GM12892 (cell line): ENCODE measurements at regions not wholly inside any gene's neighbourhood (a gene's known extent, or its start where the extent isn't known, plus 50 kb on each side); places are given as distances from the start of the nearest gene placed in this dataset.

Experiments used
- POLR2A ChIP-seq: IDR thresholded peaks from 2 replicates; pipeline ENCODE4 v1.6.1; 2011; ENCODE audit warnings: low read depth, low read length, control low read depth
- POLR2AphosphoS5 ChIP-seq: IDR thresholded peaks from 2 replicates; pipeline ENCODE4 v1.6.1; 2011; ENCODE audit warnings: low read depth, low read length, control low read depth

- TF ChIP-seq POLR2AphosphoS5 = no peak
- TF ChIP-seq POLR2A = no peak
Observed at GRCh38 chr7:31421607-31422006, 81.1 kb upstream of the NEUROD6 start.
